GM21381 (cell line): ENCODE measurements at regions not wholly inside any gene's neighbourhood (a gene's known extent, or its start where the extent isn't known, plus 50 kb on each side); places are given as distances from the start of the nearest gene placed in this dataset.
A peak's percentile ranks its signal among the peaks of the same experiment; 100 is the strongest.

Source experiments
- ATAC-seq: cut with Tn5 transposase; IDR thresholded peaks from one replicate; pipeline ENCODE4 v1.9.1; 2021; ENCODE audit warnings: mild to moderate bottlenecking, moderate library complexity; ENCODE audit not compliant: unreplicated experiment

DNA sequence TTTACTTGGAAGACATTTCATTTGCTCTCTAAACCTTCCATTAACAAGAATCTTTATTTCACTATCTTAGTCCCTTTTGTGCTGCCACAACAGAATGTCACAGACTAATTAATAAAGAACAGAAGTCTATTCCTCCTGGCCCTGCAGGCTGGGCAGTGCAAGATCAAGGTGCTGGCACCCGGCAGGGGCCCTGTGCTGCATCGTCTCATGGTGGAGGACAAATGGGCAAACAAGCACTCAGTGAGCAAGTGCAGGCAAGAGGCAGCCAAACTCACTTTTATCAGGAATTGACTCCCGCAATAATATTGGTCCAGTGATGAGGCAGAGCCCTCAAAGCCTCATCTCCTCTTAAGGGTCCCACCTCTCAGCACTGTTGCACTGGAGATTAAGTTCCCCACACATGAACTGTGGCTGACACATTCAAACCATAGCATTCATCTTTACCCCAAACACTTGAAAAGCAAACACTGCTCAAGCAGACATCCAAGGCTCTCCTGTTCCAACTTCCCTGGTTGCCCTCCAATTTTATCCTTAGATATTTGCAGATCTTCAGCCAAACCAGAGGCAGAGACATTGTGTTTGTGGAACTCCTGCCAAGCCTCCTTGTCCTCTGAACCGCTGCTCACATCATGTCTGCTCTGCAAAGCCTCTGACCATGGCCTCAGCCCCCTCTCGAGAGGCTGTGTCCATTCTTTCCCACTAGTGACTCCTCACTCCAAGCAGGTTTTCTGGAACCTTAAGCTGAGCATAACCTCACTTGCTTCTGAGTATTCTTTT lies 404.4 kb upstream of the SOX11 start:
- no peak for ATAC-seq

DNA sequence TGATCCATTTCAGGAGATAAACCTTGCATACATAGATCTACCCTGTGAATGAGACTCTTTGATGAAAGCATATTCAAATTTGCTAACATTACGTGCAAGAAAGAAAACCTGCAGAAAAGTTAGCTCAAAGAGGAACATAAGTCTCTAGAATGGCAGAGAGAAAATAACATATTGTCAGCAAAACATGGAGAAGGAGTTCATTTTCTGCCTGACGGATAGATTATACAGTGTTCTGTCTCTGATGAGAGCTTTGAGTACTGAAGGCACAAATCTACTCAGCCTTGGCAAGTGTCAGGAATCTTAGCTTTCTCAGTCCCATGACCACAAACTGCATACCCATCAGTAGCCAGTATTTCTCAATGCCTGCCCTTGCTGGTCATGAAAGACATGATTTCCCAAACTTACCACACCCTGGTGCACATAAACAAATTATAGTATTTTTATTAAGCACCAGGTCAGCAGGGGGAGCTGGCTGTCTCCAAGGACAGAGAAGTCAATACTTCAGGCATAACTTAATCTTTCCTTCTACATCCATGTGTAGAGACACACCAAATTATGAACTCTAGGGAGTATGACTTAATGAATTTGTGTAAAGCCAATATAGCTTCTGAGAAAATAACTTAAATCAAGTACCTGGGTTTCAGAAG lies 401.2 kb upstream of the SOX11 start:
- ATAC-seq: no peak

DNA sequence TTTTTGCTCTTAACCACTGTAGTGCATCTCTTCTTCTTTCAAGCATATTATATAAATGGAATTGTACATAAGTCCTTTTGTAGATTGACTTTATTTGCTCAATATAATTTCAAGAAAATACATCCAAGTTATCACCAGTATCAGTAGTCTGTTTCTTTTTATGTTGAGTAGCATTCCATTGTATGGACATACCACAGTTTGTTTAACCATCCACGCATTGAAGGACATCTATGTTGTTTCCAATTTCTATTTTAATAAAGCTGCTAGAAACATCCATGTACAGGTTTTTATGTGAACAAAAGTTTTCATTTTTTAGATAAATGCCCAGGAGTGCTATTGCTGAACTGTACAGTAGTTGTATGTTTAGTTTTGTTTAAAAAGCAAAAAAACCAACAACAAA lies 387.5 kb upstream of the SOX11 start:
- ATAC-seq: no peak

DNA sequence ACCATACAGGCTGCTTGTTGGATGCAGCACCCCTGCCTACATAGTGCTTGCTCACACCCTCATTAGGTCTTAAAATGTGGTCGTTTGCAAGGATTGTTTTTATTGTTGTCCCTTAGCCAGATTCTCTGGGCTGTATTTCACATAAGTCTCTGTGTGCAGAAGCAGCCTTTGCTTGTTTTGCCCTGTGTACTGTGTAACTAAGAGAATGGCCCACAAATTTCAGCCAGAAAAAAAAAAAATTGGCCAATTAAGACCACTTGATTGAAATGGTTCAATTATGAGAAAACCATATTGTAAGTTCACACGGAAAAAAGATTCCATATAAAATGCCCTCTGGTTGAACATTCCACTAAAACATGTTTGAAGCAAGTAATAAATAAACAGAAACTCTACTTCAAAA lies 377.1 kb upstream of the SOX11 start:
- ATAC-seq: no peak

DNA sequence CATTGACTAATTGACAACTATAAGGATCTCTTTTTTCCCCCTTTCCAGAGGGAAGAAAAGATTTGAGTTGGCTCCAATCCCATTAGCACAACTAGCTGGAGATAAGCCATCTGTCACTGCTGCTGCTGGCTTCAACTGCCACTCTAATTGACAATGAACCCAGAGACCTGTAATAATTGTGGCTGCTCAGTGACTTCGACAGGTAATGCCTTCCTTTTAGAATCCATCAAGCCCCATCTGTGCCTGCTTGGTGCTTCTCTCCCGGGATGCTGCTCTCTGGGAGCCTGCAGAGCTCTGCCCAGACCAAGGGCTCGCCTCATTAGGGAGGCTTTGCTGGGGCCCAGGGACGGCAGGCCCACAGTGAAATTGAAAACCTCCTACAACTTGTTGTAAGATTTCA lies 376.7 kb upstream of the SOX11 start:
- ATAC-seq: no peak

DNA sequence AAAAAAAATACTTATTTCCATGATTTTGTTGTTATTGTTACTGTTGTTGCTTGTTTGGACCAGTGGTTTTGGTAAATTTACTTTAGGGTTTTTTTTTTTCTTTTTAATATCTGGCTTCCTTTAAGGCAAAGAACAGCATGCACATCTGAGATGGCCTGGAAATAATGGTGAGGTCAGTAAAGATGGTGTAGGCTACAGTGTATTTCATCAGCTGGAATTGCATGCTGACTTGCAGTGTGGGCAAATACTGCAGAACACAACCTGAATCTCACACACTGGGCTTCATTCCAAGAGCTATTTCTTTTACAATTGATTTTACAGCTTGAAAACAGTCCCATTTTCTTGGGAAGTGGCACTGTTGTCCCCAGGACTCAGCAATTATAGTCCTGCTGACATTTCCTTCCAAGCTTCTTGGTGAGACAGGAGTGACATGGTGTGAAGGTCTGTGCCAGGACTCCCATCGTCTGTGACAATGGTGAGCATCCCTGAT lies 376.1 kb upstream of the SOX11 start:
- no peak for ATAC-seq

DNA sequence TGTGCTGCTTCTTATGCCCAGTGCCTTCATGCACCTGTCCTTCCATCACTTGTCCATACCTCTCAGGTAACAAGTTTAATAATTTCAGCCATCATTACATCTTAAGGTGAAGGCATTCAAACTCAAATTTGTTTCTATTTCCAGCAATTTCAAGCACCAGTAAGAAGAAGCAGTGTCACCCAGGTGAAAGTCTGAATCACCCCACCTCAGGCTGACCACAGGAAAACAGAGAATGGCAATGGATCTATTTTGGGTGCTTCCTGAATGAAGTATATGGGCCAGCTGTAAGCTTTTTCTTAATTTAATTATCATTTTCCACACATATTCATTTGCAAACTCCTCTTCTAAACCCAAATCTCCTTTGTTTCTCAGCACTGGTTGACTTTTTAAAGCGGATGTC lies 372.7 kb upstream of the SOX11 start:
- no peak for ATAC-seq

DNA sequence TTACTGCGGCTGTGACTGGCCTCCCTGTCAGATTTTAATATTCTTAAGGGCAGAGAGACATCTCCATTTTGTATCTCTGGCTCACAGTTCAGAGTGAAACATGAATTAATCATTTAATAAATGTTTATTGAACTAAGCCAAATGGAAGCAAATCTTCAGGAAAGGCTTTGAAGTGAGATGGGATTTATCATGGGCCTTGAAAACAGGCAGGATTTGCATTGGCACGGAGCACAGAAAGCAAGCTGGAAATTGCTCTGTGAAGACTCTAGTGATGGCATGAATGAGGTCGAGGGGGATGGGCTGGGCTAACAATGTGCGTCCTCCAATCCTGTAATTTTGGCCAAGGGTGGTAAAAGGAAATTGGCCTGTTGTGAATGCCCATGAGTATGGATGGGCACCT lies 369.8 kb upstream of the SOX11 start:
- no peak for ATAC-seq

DNA sequence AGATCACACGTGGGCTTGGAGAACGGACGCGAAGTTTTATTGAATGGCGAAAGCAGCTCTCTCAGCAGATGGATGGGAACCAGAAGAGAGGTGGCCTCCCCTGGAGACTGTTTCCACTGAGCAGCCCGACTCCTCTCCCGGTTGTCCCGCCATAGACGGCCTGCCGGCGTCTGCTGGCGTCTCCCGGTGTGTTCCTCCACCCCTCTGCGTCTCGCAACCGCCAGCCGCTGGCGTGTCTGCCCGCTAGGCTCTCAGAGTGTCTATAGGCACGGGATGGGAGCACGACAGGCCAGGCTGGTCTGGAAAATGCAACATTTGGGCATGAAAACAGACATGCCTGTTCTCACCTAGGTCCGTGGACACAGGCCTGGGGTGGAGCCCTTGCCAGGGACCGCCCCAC lies 366.7 kb upstream of the SOX11 start:
- no peak for ATAC-seq

DNA sequence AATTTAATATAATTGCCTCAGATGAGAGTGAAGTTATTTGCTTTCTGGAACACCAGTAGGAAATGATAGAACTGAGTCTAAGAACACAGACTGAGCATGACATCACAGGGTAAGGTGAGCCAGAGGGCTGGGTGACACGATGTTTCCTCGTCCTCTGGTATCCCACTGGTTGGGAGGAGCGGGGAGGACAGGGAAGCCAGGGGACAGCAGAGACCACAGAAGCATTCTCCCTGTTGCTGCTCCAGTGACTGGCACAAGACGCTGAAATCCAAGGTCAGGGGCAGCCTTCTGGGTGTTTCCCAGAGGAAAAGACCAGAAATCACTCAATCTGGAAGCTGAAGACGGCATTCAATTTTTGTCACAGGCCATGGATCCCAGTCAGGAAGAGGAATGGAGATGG lies 363.4 kb upstream of the SOX11 start:
- ATAC-seq: no peak

DNA sequence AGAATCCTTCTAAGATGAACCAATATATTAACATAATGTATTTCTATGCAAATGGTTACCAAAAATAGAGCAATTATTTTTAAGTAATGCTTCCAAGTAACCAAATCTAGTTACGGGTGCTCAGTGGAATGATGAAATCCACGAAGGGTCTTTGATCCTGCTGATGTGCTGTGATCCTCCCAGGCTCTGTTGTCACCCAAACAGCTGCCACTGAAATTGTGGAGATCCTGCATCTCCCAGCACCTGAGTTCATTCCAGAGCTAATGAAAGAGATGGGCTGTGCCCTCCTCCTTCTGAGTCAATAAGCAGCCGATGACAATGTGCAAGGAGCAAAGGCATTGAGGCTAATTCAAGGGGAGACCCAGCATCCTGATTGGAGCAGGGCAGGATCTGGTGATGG lies 362.4 kb upstream of the SOX11 start:
- ATAC-seq: no peak

DNA sequence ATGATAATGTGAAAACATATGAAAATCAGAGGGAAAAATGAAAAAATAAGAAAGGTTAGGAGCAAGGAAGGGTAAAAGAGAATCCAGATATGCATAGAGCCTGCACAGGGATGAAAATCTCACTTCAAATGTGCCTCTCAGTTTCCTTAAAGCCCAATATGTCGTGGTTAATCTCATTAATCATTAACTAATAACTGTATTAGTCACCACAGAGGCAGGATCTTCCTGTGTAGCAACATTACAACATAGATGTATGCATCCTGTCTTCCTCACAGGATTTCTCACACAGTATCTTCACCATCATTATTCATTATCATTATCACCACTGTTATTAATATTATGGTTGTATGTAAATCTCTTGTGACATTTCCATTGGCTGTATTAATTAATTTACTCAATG lies 361.2 kb upstream of the SOX11 start:
- no peak for ATAC-seq

DNA sequence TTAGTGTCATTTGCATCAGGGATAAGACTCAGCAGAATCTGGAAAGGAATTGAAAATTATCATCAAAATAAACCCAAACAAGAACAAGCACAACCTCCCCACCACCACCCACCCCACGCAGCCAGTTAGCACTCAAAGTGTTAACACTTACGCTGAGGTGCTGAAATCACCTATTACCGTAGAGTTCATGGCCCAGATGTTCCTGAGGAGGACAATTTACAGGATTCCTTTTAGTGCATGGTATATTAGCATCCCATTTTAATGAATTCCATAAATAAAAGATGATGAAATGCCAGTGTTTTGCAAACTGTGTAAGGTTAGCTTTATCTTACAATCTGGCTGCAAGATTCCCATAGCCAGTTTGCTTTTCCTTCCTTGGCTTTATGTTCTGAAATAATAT lies 359.3 kb upstream of the SOX11 start:
- ATAC-seq: no peak

DNA sequence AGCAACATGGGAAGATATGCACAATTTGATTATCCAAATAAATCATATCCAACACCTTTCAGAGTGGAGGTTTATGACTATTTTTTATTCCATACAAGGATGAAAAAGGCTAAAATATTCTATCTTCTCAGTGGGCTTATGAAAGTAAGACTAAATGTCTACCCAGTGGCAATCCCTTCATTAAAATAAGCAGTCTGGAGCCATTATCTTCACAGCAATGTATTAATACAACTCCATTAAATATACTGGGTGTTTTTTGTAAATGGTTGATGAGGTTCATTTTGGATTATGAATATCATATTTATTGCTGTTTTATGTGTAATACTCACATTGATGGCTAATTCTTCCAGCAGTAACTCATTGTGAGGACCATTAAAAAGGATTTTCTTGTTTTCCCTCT lies 352.7 kb upstream of the SOX11 start:
- no peak for ATAC-seq

DNA sequence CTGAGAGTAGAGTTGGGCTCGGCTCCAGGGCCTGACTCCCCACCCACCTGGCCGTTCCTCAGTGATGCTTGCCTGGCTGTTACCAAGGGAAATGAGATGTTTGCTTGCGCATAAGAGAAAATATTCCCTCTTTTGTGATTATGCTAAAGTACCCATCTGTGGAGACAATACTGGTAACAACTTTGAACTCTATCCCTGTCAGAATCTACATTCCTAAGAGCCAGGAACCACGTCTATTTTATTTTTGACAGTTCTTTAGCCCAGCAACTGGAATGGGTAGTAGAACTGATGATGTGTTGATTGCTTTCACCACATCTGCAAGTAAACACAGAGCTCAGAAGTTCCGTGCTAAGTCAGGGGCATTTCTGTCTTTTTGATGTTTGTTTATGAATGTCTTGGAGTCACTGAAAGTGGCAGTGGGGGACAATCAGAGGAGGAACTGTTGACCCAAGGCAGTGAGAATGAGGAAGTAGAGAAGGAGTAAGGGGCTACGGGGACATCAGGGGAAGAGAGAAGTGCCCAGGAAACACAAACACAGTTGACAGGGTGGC lies 348.3 kb upstream of the SOX11 start:
- no peak for ATAC-seq

DNA sequence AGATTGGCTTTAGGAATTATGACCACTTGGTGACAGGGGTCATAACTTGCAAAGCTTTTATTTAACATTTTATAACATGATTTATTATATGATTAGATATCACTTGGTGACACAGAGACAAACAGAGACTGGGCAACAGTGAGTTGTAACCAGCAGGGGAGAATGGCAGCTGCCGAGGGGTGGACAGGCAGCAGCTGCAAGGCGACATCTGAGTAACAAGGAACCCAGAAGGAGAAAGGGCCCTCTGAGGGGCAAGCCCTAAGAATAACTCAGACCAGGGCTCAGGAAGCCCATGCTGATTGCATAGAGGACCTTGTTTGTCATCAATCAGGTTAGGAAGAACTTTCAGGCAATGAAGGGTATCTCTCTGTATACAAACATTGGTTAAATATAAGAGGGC lies 339.9 kb upstream of the SOX11 start:
- no peak for ATAC-seq

DNA sequence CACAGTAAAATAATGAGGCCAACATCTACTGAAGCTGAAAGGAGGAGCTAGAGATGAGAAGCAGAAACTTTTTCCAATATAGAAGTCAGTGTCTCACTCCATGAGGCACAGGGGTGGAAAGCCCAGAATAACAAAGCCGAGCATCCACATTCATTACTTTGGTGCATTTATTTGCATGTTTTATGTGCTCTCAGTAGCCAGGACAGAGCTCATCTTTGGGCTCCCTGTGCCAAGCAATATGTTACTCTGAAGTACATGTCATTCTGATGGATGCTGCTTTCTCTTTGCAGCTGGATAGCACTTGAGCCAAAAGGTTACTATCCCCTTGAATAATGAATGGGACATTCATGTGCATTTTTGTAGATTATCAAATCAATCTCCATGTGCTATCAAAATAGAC lies 338.6 kb upstream of the SOX11 start:
- no peak for ATAC-seq

DNA sequence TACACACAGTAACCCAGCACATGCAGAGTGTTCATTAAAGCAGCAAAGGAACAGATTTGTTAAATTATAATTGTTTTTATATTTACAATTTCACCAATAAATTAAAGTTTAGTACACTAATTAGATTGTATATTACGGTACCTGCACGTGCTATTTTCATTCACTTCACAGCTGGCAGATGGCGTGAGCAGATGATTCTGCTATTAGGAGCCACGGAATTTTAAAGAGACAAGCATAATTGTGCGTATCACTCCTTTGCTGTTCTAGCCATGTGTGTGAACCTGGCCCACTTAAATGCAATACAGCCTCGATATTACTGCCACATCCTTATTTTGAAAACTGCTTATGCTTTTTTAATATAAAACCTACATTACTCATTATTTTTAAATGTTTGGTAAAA lies 332.8 kb upstream of the SOX11 start:
- ATAC-seq: no peak

DNA sequence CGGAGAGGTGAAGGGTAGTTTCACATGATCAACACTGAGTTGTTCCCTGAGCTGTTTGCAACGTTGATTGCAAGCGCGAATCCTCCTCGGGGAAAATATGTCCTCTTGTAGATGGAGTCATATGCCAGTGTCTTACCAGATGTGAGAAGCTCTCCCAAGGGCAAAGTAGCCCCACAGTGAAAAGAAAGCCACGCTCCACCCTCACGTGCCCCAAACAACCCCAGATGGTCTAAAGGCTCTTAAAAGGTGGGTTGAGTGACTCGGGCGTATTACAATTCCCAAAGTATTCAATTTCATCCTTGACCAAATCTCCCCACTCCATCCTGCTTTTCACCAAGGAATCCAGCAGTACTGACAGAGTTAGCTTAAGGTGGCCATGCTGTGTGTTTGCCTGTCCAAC lies 332.1 kb upstream of the SOX11 start:
- ATAC-seq: no peak

DNA sequence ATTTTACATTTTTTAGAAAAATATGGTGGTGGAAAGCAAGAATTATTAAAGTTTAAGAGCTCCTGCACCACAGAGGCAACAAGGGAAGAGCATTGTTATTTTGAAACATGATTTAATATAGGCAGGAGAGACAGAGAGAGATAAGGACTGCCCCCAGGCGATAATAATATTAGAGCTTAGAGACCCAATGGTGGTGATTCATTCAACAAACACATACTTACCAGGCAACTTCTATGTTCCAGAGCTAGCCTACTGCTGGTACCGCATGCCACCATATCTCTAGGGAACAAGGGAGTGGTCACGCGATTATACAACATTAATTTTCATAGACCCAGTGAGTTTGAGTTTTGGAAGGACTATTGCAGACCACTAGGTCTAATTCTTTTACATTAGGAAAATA lies 327.8 kb upstream of the SOX11 start:
- no peak for ATAC-seq

DNA sequence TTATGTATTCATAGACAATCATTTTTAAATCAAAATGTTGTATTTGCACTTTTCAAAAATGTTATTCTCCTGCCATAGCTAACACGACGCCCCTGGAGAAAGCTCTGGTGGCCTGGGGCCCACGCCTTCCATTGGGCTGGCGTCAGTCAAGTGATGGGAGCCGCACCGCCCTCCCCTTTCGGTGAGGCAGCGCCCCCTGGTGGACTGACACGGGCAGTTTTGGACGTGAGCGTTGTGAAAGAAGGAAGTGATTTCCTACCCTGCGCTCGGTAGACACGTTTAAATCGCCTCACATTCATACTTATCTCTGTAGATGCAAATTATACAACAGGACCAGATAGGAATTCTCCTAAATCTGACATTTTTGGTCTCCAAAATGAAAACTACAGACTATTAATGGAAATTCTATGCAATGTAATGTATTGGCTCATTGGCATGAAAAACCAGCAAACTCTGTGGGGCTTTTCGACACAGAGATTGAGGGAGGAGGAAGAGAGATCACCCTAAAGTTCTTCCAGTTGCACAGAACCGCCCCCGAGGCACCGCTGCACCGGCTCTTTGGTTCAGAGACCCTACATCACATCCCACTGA lies 326.2 kb upstream of the SOX11 start:
- ATAC-seq: peak; percentile 71

DNA sequence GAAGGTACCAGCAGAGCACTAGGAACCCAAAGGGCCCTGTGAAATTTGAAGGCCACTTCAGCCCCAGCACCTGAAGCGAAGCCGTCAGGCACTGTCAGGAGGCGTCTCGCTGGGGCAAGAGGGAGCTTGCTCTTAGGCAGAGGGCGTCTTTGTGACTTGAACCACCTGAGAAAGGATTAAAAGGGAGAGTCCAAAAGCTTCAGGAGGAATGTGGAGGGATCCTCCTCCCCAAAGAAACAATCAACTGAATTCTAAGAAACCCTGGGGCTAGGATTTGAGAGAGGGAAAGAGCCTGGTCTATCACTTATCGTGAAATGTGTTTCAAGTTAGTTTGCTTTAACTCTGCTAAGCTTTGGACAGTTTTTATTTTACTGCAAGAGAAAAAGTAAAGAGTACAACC lies 324.9 kb upstream of the SOX11 start:
- no peak for ATAC-seq
